ENCODE measurements at regions not wholly inside any gene's neighbourhood (a gene's known extent, or its start where the extent isn't known, plus 50 kb on each side); places are given as distances from the start of the nearest gene placed in this dataset.

DNA sequence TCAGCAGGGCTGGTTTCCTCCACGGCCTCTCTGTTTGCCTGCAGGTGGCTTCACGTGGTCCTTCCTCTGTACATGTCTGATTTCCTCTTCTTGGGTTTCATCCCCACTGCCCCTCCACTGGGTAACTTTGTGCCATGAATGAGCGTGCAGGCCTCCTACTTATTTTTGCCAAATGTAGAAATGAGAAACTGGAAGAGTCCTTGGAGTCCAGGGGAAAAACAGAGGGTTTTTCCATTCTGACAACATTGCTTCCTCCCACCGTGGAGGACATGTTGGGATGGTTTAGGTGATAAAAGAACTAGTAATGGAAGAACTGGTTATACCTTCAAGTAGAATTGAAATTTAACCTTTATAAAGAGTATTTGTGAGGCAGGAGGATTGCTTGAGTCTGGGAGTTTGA, 699.5 kb downstream of the QKI start:
- Histone ChIP-seq H2AFZ (ENCODE audit: low read depth, low read length, poor library complexity, severe bottlenecking) (no peak overlapping the region), H3K9me3 (ENCODE audit: control insufficient read depth in 1 of 2, insufficient read depth in 1 of 2, low read depth in 1 of 2, low read length in 2 of 2) (peaks cover 3 to 4% of the 10 kb centered on the region in 2 experiments; a peak in 2 of 4 replicates), H3K9ac (ENCODE audit: low read length) (no peak overlapping the region), H3K9me2 (ENCODE audit: insufficient read depth) (no peaks in the 10 kb centered on the region), H3K4me2 (ENCODE audit: low read length) (no peak overlapping the region), H3K4me1 (ENCODE audit: control insufficient read depth in 1 of 2, insufficient read depth in 2 of 2, low read length in 2 of 2) (no peaks in the 10 kb centered on the region; a peak in 1 of 4 replicates), H3K27me3 (ENCODE audit: insufficient read depth, low read length) (no peaks in the 10 kb centered on the region), H3K36me3 (ENCODE audit: control insufficient read depth in 1 of 2, insufficient read depth in 2 of 2, low read length in 2 of 2) (no peaks in the 10 kb centered on the region), H4K20me1 (ENCODE audit: insufficient read depth) (no peaks in the 10 kb centered on the region), H3K4me3 (replicated peaks in 1 of 2; ENCODE audit: low read depth in 1 of 2, low read length in 2 of 2) (no peak overlapping the region), H3K27ac (ENCODE audit: low read depth, low read length) (no peak overlapping the region), H3K79me2 (ENCODE audit: insufficient read depth, low read length) (no peaks in the 10 kb centered on the region)
- ChIA-PET POLR2A (no interaction called here), CTCF (no interaction called here), RAD21 (ENCODE audit: low non-redundant PET in 1 of 2, low total read pairs in 2 of 2, uncharacterized antibody in 2 of 2, unreplicated experiment in 2 of 2) (no interaction called here)
- intact Hi-C loops (cut with micrococcal nuclease): no loop called here
- ATAC-seq (no peak), DNase-seq (ENCODE audit: low read depth, low spot score) (no peak)
- BruUV-seq (replicated peaks): no TSS peak
- TF ChIP-seq, protein P1, sequence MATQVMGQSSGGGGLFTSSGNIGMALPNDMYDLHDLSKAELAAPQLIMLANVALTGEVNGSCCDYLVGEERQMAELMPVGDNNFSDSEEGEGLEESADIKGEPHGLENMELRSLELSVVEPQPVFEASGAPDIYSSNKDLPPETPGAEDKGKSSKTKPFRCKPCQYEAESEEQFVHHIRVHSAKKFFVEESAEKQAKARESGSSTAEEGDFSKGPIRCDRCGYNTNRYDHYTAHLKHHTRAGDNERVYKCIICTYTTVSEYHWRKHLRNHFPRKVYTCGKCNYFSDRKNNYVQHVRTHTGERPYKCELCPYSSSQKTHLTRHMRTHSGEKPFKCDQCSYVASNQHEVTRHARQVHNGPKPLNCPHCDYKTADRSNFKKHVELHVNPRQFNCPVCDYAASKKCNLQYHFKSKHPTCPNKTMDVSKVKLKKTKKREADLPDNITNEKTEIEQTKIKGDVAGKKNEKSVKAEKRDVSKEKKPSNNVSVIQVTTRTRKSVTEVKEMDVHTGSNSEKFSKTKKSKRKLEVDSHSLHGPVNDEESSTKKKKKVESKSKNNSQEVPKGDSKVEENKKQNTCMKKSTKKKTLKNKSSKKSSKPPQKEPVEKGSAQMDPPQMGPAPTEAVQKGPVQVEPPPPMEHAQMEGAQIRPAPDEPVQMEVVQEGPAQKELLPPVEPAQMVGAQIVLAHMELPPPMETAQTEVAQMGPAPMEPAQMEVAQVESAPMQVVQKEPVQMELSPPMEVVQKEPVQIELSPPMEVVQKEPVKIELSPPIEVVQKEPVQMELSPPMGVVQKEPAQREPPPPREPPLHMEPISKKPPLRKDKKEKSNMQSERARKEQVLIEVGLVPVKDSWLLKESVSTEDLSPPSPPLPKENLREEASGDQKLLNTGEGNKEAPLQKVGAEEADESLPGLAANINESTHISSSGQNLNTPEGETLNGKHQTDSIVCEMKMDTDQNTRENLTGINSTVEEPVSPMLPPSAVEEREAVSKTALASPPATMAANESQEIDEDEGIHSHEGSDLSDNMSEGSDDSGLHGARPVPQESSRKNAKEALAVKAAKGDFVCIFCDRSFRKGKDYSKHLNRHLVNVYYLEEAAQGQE (IDR thresholded peaks at IDR 0.05; ENCODE audit: low read depth): no peak
- TF ChIP-seq ELF1 (IDR thresholded peaks at IDR 0.05; ENCODE audit: borderline replicate concordance, low read depth) (no peak), EZH2 (IDR thresholded peaks at IDR 0.05) (no peak), CEBPB (IDR thresholded peaks at IDR 0.05; ENCODE audit: low read depth) (no peak), SP1 (IDR thresholded peaks at IDR 0.05; ENCODE audit: low read depth) (no peak), EGR1 (IDR thresholded peaks at IDR 0.05; ENCODE audit: low read depth) (no peak), POLR2A (IDR thresholded peaks at IDR 0.05; ENCODE audit: borderline replicate concordance, extremely low read depth, insufficient read depth, insufficient read length) (no peak), SIN3A (IDR thresholded peaks at IDR 0.05; ENCODE audit: low read depth) (no peak), POLR2AphosphoS5 (IDR thresholded peaks at IDR 0.05; ENCODE audit: low read depth, low read length) (no peak), FOSL1 (IDR thresholded peaks at IDR 0.05; ENCODE audit: low read depth) (no peak), CBX3 (IDR thresholded peaks at IDR 0.05; ENCODE audit: low read depth) (no peak), SRF (IDR thresholded peaks at IDR 0.05; ENCODE audit: low read depth) (no peak), ZNF274 (IDR thresholded peaks at IDR 0.05; ENCODE audit: low read depth, low read length) (no peak), ZFX (IDR thresholded peaks at IDR 0.05) (no peak), TCF7L2 (IDR thresholded peaks at IDR 0.05; ENCODE audit: borderline replicate concordance, extremely low read depth, insufficient read depth, insufficient read length) (no peak), YY1 (IDR thresholded peaks at IDR 0.05; ENCODE audit: extremely low read depth, insufficient replicate concordance, low read depth, low read length) (no peak), EZH2phosphoT487 (IDR thresholded peaks at IDR 0.05; ENCODE audit: borderline replicate concordance) (no peak)
- TF ChIP-seq, protein P2, sequence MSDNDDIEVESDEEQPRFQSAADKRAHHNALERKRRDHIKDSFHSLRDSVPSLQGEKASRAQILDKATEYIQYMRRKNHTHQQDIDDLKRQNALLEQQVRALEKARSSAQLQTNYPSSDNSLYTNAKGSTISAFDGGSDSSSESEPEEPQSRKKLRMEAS (IDR thresholded peaks at IDR 0.05): no peak
- TF ChIP-seq, protein P3, sequence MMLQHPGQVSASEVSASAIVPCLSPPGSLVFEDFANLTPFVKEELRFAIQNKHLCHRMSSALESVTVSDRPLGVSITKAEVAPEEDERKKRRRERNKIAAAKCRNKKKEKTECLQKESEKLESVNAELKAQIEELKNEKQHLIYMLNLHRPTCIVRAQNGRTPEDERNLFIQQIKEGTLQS (IDR thresholded peaks at IDR 0.05): no peak
- TF ChIP-seq, protein P4, sequence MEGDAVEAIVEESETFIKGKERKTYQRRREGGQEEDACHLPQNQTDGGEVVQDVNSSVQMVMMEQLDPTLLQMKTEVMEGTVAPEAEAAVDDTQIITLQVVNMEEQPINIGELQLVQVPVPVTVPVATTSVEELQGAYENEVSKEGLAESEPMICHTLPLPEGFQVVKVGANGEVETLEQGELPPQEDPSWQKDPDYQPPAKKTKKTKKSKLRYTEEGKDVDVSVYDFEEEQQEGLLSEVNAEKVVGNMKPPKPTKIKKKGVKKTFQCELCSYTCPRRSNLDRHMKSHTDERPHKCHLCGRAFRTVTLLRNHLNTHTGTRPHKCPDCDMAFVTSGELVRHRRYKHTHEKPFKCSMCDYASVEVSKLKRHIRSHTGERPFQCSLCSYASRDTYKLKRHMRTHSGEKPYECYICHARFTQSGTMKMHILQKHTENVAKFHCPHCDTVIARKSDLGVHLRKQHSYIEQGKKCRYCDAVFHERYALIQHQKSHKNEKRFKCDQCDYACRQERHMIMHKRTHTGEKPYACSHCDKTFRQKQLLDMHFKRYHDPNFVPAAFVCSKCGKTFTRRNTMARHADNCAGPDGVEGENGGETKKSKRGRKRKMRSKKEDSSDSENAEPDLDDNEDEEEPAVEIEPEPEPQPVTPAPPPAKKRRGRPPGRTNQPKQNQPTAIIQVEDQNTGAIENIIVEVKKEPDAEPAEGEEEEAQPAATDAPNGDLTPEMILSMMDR (IDR thresholded peaks at IDR 0.05 in 2 of 3, conservative IDR thresholded peaks at IDR 0.05 in 1 of 3; ENCODE audit: borderline replicate concordance in 1 of 3, insufficient read depth in 1 of 3, low read depth in 2 of 3, low read length in 2 of 3): no peak
